ENCODE measurements at regions not wholly inside any gene's neighbourhood (a gene's known extent, or its start where the extent isn't known, plus 50 kb on each side); places are given as distances from the start of the nearest gene placed in this dataset.

DNA sequence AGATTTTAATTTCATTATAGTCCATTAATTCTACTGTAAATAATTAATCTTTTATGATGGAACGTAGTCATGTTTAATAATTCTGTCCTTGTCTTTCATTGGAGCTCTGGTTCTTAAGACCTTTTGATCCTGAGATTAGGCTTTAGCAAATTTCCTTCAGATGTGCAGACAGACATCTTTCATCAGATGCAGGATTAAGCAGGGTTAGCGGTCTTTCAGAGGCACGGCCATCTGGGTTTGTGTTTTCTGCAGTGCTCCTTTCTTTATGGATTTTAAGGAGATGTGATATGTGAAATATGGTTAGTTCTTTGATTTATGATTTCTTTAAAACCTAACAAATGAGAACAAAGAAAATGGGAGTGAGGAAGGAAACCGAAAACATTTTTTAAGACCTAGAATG is 643.9 kb upstream of the SGCG start:
- DNase-seq (ENCODE audit: insufficient read length, low spot score), result no peak
- FAIRE-seq, result no peak

DNA sequence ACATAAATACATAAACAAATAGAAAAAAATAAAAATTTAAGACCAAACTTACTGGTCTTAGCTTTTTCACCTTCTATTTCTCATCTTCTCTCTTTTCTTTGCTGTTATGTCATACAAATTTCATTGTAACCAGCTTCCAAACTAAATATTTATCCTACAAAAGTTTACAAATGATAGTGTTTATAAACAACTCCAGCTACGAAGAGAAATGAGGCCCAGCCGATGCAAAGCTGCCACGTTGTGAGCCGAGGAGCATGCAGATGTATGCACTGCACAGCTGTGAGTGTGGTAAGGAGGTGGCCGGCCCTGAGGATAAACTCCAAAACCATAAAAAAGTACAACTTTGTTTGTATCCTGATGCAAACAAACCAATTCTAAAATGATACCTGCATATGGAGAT is 642.4 kb upstream of the SGCG start:
- no peak for FAIRE-seq
- DNase-seq (ENCODE audit: insufficient read length, low spot score), result no peak

DNA sequence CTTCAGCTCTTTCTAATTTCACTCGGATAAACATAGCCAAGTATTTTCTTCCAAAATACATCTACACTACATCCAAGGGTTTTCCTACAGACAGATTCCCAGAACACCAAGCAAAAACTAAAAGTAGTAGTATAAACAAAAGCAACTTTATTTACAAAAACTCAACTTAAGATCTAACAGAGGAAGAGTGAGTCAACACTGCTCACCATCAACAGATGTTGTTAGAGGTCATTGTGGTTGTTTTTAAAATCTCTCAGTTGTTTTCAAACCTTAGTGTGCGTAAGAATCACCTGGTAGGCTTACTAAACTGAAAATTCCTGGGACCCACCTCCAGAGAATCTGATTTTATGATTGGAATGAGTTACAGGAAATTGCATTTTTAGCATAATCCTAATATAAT is 631.7 kb upstream of the SGCG start:
- FAIRE-seq, result no peak
- no peak for DNase-seq (ENCODE audit: insufficient read length, low spot score)

DNA sequence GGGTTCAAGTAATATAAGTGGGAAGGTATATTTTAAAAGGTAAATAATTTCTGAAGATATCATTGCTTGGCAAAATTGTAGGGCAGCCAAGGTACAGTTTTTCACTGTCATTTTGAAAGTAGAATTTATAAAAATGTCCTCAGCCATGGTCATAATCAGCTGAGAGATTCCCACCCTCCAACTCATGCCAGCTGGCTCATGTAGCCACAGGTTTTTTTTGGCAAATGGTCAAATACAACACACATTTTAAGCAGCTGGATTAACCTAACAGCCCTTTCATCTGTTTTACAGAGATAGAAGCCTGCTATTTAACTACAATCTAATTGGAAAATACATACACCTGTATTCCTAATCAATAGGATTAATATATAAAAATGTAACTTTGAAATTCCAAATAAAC is 619.2 kb upstream of the SGCG start:
- FAIRE-seq, result no peak
- no peak for DNase-seq (ENCODE audit: insufficient read length, low spot score)

DNA sequence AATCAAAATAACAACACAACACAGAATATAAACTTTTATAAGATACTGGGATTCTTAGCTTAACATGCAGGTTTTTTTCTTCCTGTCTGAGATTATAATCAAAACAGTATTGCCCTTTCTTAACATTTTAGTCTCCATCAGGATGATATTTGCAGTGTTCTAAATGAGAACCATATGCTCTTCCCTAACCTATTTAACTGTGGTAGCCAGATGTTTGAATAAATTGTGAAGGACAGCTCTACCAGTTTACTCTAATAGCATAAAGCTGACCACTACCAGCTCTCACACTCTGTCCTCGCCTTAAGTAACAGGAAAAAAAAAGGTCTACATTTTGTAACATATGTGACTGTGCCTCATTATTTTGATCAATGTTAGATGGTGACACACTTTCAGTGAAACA is 618.7 kb upstream of the SGCG start:
- DNase-seq (ENCODE audit: insufficient read length, low spot score), result no peak
- no peak for FAIRE-seq

DNA sequence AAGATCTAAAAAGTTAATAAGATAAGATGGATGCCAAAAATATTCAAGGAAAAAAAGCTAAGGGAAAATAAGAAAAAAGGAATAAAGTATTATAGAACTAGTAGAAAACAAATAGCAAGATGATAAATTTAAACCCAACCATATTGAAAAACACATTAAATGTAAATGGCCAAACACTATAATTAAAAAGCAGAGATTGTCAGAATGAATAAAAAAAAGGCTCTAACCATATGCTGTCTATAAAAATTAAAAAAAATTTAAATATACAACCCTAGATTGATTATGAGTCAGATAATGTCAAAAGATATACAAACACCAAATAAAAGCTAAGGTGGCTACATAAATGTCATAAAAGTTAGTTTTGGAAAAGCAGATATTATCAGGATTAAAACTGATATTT is 617.5 kb upstream of the SGCG start:
- DNase-seq (ENCODE audit: insufficient read length, low spot score) (no peak), FAIRE-seq (no peak)

DNA sequence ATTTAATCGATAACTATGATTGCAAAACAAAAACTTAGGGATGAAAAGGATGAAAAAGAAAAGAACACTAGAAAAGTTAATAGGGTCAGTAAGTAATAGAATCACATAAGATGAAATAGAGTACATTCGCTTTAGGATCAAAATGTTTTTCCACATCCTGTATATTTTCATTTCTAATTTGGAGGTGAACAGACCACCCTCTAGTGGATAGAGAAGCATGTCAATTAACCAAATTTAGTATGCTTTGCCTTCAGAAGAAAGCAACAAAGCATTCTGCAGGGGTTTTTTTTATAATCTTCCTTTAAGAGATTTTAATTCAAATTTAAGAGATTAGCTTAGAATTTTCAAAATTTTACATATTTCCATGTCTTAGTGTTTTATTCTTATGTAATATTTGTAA is 611.0 kb upstream of the SGCG start:
- DNase-seq (ENCODE audit: insufficient read length, low spot score), result no peak
- no peak for FAIRE-seq

DNA sequence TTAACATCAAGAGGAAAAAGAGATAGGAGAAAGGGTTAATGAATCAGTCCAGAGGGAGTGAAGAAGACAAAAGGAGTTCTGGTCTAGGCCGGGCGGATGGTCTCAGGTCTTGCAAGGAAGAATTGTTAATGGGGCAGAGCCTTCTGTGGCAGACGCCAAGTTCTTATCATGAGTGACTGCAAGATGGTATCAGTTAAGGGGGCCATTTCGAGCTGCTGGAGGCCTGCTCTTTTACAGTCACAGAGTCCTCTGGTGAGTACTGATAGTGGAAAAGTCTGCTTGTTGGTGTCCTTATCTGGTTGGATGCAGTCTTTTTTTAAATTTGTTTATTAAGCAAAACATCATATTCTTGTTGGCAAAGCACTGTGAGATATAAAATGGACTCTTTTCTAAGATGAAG is 590.9 kb upstream of the SGCG start:
- no peak for DNase-seq (ENCODE audit: insufficient read length, low spot score)

DNA sequence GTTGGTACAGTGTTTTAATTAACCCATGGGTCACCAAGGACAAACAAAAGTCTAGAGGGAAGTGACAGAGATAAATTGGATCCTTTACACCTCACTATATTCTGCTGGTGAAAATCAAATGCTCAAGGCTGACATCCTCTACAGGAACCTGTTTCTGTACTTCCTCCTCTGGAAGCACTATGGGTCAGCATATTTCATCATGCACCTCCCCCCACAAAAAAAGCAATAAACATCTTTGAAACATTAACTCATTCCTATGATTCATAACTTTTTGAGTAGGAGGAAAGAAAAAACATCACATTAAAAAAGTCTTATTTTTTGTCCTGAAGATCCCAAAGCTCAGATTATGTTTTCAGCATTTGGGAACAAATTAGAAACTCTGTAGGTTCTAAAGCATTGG is 588.3 kb upstream of the SGCG start:
- FAIRE-seq (no peak), DNase-seq (ENCODE audit: insufficient read length, low spot score) (no peak)

More for the DNA sequence above, 590.9 kb upstream of the SGCG start:
- FAIRE-seq, result no peak

DNA sequence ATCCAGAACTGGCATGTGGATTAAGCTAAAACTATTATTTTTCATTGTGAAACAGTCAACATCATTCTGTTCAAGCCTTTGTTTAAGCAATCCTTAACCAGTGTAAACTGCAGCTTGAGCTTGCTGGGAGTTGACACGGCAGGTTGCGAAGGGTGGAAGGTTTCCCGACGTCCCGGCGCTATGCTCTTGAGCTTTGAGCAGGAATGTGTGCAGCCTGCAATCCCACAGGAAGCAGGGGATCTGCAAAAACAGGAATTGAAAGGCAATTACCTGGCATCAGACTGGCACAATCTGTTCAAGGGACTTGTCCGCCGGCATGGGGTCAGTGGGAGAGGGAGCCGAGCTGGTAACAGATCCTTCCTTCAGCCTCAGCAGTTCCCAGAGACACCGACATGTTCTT is 586.7 kb upstream of the SGCG start:
- DNase-seq (ENCODE audit: insufficient read length, low spot score) (no peak), FAIRE-seq (no peak)

DNA sequence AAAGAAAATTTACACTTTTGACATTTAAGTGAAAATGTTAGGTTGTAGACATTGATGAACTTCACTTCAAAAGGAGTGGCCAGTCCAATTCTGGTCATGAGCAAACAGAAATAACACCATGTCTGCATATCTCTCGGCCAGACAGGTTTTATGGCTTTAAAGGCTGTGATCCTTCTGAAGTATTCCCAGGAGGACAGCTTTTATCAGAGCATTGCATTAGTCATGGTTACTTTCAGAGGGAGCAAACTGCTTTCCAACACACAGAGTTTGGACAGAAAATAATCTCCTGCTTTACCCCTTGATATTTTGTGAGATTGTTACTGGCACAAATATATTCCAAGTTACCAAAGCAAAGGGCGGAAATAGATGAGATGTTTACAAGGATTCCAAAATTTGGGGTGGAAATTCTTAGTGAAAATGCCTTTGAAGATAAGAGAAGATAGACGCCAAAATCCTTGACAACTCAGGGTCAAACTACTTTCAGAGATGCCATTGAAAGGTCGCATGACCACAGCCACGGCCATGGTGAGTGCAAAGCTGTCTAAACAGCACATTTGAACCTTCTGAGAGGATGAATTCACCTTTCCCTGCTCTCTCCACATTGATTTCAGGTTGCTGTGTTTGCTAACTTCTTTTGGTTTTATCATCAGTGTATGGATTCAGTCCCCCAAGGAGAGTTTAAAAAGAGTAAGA is 584.5 kb upstream of the SGCG start:
- FAIRE-seq (no peak), DNase-seq (ENCODE audit: insufficient read length, low spot score) (no peak)

DNA sequence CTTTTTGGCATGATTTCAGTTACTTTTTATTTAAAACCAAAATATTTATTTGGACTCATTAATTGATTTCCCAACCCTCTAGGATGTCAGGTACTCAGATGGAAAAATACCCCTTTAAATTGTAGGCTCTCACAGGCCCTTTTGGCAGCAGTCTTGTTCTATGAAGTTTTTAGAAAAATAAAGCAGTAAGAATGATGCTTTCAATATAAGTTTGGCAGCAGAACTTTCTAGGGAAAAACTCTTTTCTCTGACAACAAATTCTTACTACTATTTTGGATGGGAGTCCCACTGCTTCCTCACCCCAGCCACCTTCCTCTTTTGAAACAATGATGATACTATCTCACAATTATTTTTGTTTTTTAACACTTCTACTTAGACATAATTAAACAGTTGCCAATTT is 581.6 kb upstream of the SGCG start:
- DNase-seq (ENCODE audit: insufficient read length, low spot score) (no peak), FAIRE-seq (no peak)

DNA sequence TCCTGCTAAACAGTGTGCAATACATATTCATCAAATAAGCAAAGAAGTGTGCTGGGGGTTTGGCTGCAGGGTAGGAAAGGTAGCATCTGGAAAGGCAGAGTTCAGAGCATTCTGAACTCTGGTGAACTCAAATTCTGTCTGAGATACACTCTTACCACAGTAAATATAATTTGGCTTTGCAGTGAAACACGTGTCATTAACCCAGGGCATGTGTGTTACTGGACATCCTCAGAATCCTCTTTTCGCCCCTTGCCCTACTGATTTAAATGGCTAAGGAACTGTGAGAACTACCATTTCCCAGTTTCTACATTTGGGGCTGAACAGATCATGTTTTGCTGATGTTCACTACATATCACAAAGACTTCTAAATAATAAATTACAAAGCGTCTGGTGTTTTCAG is 562.8 kb upstream of the SGCG start:
- DNase-seq (ENCODE audit: insufficient read length, low spot score), result no peak
- no peak for FAIRE-seq

DNA sequence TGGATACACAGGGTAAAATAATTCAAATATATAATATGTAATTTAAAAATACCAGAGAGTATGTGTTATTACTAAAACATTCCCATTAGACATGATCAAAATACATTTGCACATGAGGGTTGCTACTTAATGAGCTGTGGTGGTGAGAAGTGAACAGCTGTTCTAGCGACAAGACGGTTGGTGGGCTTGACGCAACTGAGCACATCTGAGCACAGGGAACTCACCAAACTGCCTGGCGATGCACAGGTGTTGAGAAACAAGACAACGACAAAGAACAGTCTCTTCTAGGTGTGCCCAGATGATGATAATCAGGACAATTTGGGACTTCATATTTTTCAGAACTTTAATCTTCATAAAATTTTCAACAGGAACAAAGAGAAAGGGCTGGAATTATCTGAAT is 555.1 kb upstream of the SGCG start:
- no peak for FAIRE-seq
- no peak for DNase-seq (ENCODE audit: insufficient read length, low spot score)

DNA sequence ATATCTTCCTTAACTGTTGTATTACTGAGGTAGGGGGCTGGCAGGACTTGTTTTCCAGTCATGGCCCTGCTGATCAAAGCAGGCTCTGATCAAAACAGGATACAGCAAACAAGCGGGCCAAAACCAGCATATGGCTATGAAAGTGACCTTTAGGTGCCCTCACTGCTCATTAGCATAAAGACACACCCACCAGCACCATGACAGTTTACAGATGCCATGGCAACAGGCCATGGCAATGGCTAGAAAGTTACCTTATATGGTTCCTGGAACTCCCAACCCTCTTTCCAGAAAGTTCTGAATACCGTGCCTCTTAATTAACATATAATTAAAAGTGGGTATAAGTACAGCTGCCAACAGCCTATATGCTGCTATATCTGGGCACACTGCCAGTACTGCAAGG is 551.4 kb upstream of the SGCG start:
- FAIRE-seq (no peak), DNase-seq (ENCODE audit: insufficient read length, low spot score) (no peak)

DNA sequence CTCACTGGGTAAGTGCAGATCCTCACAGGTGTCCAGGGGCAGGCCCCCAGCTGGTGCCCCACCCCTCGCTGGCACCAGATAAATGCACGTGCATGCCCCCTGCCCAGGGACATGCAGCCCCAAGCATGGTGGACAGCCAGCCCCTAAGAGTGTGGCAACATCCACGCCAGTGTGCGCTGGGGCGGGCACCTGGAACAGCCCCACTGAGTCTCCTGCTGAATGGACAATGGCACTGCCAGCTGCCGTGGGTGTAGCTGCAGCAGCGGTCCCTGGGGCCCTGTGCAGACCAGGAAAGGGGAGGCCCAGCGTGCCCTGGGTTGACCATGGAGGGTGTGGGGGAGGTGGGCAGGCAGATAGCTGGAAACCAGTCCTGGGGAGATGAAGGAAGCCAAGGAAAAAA is 538.7 kb upstream of the SGCG start:
- FAIRE-seq (no peak), DNase-seq (ENCODE audit: insufficient read length, low spot score) (no peak)

DNA sequence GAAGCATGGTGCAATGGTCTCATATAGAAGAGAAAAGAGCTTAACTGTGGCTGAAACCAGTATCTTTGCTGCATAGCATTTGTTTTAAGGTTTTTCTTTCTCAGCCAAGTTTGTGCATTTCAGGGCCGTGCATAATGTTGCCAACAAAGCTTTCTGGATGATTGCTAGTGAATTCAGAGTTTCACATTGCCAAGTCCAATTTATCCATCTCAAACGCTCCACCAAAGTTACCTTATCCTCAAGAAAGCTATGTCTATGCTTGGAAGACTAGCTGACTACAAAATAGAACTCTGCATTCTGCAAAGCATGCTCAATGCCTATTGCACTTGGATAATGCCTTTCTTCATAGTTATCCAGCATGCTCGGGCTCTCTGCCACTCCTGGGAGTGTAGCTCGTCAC is 535.8 kb upstream of the SGCG start:
- no peak for DNase-seq (ENCODE audit: insufficient read length, low spot score)

DNA sequence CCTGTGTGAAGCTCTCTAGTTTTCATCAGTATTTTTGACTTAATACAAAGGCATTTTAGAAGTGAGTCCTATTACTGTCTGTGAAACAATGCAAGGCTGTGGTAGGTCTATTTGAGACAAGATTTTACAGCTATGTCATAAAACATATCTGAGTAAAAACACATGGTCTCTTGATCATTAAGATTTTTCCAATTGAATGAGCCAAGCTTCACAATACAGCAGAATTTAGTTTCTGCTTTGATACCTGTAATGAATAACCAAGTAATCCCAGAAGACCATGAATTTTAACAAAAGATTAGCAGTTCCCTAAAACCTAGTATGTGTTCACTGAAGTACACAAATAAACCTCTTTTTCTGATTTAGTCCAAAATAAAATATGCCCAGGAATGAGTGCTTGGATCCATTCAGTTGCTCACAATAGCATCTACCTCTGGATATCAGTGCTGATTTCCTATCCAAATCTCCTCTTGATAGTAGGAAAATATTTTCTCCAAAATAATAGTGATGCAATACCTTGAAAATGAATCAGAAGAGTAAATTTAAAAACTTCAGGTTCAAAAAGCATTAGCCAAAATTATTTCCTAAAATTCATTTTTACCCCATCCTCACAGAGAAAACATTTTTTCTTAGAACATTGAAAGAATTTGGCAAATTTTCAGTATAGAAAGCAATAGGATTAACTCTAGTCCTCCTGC is 533.5 kb upstream of the SGCG start:
- no peak for FAIRE-seq
- DNase-seq (ENCODE audit: insufficient read length, low spot score), result no peak

More for the DNA sequence above, 535.8 kb upstream of the SGCG start:
- FAIRE-seq, result no peak

DNA sequence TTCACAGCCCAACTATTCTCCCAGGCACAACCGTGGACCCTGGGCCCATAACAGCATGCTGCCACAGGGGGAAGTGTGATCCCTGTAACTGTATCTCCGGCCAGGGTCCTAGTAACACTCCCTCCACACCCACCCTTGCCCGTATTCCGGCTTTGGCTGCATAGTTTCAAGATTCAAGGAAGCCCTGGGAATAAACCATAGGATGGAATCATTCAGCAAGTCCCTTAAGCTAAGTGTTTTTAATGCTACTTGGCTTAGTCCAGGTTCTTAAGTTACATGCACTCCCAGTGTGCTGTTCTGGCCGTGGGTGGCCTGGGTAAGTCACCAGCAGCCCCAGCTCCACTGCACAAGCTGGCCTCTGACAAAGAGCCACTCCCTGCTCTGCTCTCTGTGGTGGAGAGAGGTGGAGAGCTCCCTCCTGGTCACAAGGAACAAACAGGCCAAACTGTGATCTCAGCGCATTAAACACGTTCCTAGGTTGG is 532.4 kb upstream of the SGCG start:
- no peak for FAIRE-seq
- DNase-seq (ENCODE audit: insufficient read length, low spot score), result no peak

DNA sequence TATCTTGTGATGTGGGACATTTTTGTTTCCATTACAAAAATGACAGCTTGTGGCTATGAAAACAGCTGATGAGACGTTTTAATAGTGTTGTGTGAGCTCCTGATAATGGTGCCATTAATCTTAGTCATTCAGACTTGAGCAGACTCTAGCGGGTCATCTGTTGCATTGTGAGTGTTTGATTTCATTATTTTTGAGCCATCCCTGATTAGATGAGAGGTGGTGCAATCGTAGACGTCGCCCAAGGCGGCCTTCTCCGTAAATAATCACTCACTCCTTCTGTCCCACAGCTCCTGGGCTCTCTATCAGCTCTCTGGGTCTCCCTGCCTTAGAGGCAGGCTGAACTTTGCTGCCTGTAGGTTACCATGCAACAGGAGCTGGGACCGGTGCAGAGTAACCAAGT is 528.0 kb upstream of the SGCG start:
- DNase-seq (ENCODE audit: insufficient read length, low spot score), result no peak
- no peak for FAIRE-seq

DNA sequence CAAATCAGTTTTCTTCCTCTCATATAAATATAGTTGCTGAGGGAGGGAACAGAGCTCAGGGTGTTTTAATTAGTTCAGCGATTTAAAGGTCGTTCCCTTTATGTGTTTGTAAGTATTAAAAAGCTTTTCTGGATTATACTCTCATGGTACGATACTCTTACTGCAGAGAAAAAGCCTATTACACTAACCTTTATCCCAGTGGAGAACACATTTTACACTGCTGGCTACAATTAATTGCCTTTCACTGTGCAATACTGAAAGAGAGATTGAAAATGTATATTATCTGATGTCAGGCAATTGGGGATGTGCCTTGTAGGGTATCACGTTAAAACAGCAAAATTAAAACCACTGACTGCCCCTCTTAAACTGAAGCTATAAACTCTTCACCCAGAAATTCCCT is 526.9 kb upstream of the SGCG start:
- DNase-seq (ENCODE audit: insufficient read length, low spot score) (no peak), FAIRE-seq (no peak)

DNA sequence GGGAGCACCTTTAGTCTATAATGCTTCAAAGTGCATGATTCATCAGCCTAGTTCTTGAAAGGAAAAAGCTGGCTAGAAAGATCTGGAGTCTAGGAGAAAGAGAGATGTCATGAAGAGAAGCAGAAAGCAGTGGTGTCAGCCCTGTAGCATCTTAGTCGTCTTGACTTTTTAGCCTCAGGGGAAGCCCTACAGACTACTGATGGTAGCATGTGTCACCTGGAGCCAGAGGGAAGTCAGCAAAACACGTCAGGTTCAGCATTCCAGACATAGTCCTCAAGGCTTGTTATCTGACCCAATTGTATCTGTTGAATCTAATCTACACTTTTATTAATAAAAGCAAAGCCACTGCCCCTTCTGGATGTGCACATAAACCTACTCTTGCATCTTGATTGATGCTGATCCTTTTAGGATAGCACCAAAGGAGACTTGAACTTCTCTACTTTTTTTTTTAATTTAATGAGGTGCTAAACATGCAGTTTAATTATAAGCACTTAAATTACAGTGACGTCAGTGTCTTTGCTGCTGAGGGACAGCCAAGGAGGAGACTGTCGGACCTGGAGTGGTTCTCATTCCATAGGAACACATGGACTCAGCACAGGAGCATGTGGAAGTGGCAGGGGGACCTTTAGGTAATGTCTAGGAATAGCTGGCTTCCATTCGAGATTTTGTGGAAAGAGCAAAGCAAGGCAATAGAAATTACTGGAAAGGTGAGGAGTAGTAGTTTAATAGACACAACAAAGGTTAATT is 525.5 kb upstream of the SGCG start:
- FAIRE-seq, result no peak

More for the DNA sequence above, 525.5 kb upstream of the SGCG start:
- no peak for DNase-seq (ENCODE audit: insufficient read length, low spot score)

Measured in GM19239 (cell line).